ENCODE measurements at regions not wholly inside any gene's neighbourhood (a gene's known extent, or its start where the extent isn't known, plus 50 kb on each side); places are given as distances from the start of the nearest gene placed in this dataset.

DNA sequence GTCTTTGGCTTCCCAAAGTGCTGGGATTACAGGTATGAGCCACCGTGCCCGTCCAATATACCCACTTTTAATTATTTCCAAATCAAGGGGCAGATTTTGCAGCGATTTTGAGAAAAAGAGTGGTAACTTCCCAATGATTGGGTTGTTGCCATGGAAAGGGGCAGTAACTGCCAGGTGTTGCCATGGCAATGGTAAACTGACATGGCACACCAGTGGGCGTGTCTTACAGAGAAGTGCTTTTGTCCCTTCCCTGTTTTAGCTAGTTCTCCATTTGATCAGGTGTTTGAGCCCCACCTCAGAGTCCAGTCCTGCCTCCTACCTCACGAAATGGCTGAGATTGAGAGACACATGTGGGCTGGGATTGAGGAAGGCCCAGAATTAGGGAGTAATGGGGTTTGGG, 86.3 kb upstream of the IER5L start:
- Histone ChIP-seq H2AFZ (ENCODE audit: low read length) (no peak overlapping the region), H3K9me2 (replicated peaks; ENCODE audit: insufficient read depth, low read length) (no peaks in the 10 kb centered on the region), H3F3A (ENCODE audit: insufficient read depth, low read length) (peaks cover 6% of the 10 kb centered on the region; the same call in 1 of the 2 replicates), H3K36me3 (replicated peaks; ENCODE audit: insufficient read depth, low read length) (no peaks in the 10 kb centered on the region), H3K27me3 (replicated peaks; ENCODE audit: insufficient read depth, low read length) (no peaks in the 10 kb centered on the region), H3K4me2 (ENCODE audit: low read depth, low read length) (no peak overlapping the region), H3K79me2 (ENCODE audit: low read length) (no peaks in the 10 kb centered on the region), H4K20me1 (ENCODE audit: insufficient read depth, low read length) (no peaks in the 10 kb centered on the region), H3K9me3 (replicated peaks; ENCODE audit: insufficient read depth, low read length) (no peaks in the 10 kb centered on the region), H3K4me1 (ENCODE audit: low read length) (peaks cover 9% of the 10 kb centered on the region), H3K4me3 (ENCODE audit: low read length) (no peak overlapping the region), H3K9ac (ENCODE audit: low read length) (no peak overlapping the region), H3K27ac (ENCODE audit: low read length) (no peak overlapping the region)
- no peak for DNase-seq
- TF ChIP-seq EZH2phosphoT487 (IDR thresholded peaks at IDR 0.05; ENCODE audit: low read length) (no peak), EZH2 (optimal IDR thresholded peaks at IDR 0.05; ENCODE audit: low read depth, low read length) (no peak)
- TF ChIP-seq, protein P1, sequence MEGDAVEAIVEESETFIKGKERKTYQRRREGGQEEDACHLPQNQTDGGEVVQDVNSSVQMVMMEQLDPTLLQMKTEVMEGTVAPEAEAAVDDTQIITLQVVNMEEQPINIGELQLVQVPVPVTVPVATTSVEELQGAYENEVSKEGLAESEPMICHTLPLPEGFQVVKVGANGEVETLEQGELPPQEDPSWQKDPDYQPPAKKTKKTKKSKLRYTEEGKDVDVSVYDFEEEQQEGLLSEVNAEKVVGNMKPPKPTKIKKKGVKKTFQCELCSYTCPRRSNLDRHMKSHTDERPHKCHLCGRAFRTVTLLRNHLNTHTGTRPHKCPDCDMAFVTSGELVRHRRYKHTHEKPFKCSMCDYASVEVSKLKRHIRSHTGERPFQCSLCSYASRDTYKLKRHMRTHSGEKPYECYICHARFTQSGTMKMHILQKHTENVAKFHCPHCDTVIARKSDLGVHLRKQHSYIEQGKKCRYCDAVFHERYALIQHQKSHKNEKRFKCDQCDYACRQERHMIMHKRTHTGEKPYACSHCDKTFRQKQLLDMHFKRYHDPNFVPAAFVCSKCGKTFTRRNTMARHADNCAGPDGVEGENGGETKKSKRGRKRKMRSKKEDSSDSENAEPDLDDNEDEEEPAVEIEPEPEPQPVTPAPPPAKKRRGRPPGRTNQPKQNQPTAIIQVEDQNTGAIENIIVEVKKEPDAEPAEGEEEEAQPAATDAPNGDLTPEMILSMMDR (IDR thresholded peaks at IDR 0.05; ENCODE audit: low read length) = no peak

DNA sequence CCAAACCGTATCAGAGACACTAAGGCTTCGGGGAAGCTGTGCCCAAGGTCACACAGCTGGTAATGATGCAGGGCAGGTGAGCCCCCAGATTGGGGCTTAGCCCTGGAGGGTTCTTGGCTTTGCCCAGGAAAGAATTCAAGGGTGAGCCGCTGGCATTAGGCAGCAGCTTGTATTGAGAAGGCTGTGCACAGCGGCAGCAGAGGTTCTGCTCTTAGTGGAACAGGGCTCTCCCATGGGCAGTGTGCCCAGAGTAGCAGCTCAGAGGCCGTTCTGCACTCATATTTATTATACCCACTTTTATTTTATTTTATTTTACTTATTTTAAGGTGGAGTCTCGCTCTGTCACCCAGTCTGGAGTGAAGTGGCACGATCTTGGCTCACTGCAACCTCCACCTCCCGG, 85.8 kb upstream of the IER5L start:
- Histone ChIP-seq H3F3A (ENCODE audit: insufficient read depth, low read length) (peaks cover 7% of the 10 kb centered on the region), H3K79me2 (ENCODE audit: low read length) (no peaks in the 10 kb centered on the region), H3K9me2 (replicated peaks; ENCODE audit: insufficient read depth, low read length) (no peaks in the 10 kb centered on the region), H3K4me2 (ENCODE audit: low read depth, low read length) (no peak overlapping the region), H3K9ac (ENCODE audit: low read length) (no peak overlapping the region), H3K36me3 (replicated peaks; ENCODE audit: insufficient read depth, low read length) (no peaks in the 10 kb centered on the region), H3K27me3 (replicated peaks; ENCODE audit: insufficient read depth, low read length) (no peaks in the 10 kb centered on the region), H4K20me1 (ENCODE audit: insufficient read depth, low read length) (no peaks in the 10 kb centered on the region), H3K9me3 (replicated peaks; ENCODE audit: insufficient read depth, low read length) (no peaks in the 10 kb centered on the region), H3K27ac (ENCODE audit: low read length) (no peak overlapping the region), H2AFZ (ENCODE audit: low read length) (no peak overlapping the region), H3K4me1 (ENCODE audit: low read length) (peaks cover 9% of the 10 kb centered on the region), H3K4me3 (ENCODE audit: low read length) (no peak overlapping the region)
- no peak for DNase-seq
- TF ChIP-seq EZH2phosphoT487 (IDR thresholded peaks at IDR 0.05; ENCODE audit: low read length) = no peak
- TF ChIP-seq, protein P1 (IDR thresholded peaks at IDR 0.05; ENCODE audit: low read length) = no peak
- TF ChIP-seq EZH2 (optimal IDR thresholded peaks at IDR 0.05; ENCODE audit: low read depth, low read length) = no peak

DNA sequence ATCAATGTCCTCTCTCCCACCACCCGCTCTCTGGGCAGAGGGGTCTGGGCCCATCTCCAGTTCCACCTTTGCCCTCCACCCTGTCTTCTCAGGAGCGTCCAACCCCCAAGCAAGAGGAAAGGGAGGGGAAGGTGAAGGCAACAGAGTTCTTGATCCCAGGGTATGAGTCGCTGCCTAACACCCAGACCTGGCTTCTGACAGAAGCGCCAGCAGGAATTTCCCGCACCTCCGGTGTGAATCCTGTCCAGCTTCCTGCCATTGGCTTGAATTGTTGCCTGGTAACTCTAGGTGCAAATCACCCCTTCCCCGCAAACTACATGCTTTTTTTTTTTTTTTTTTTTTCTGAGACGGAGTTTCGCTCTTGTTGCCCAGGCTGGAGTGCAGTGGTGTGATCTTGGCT, 84.2 kb upstream of the IER5L start:
- no peaks in the 10 kb centered on the region for H4K20me1 ChIP-seq (ENCODE audit: insufficient read depth, low read length)
- peaks cover 14% of the 10 kb centered on the region for H3F3A ChIP-seq (ENCODE audit: insufficient read depth, low read length)
- TF ChIP-seq, protein P1 (IDR thresholded peaks at IDR 0.05; ENCODE audit: low read length) = no peak
- TF ChIP-seq EZH2 (optimal IDR thresholded peaks at IDR 0.05; ENCODE audit: low read depth, low read length) (no peak), EZH2phosphoT487 (IDR thresholded peaks at IDR 0.05; ENCODE audit: low read length) (no peak)
- peaks cover 14% of the 10 kb centered on the region for H3K4me1 ChIP-seq (ENCODE audit: low read length)
- H3K27me3 ChIP-seq (replicated peaks; ENCODE audit: insufficient read depth, low read length) = no peaks in the 10 kb centered on the region
- H2AFZ ChIP-seq (ENCODE audit: low read length) = no peak overlapping the region
- H3K27ac ChIP-seq (ENCODE audit: low read length) = no peak overlapping the region
- H3K4me2 ChIP-seq (ENCODE audit: low read depth, low read length) = no peak overlapping the region
- no peaks in the 10 kb centered on the region for H3K9me3 ChIP-seq (replicated peaks; ENCODE audit: insufficient read depth, low read length)
- no peak for DNase-seq
- H3K9ac ChIP-seq (ENCODE audit: low read length) = no peak overlapping the region
- no peaks in the 10 kb centered on the region for H3K79me2 ChIP-seq (ENCODE audit: low read length)
- H3K4me3 ChIP-seq (ENCODE audit: low read length) = no peak overlapping the region
- H3K9me2 ChIP-seq (replicated peaks; ENCODE audit: insufficient read depth, low read length) = no peaks in the 10 kb centered on the region
- H3K36me3 ChIP-seq (replicated peaks; ENCODE audit: insufficient read depth, low read length) = no peaks in the 10 kb centered on the region

Measured in MM.1S (cell line).